ENCODE measurements at regions not wholly inside any gene's neighbourhood (a gene's known extent, or its start where the extent isn't known, plus 50 kb on each side); places are given as distances from the start of the nearest gene placed in this dataset.

DNA sequence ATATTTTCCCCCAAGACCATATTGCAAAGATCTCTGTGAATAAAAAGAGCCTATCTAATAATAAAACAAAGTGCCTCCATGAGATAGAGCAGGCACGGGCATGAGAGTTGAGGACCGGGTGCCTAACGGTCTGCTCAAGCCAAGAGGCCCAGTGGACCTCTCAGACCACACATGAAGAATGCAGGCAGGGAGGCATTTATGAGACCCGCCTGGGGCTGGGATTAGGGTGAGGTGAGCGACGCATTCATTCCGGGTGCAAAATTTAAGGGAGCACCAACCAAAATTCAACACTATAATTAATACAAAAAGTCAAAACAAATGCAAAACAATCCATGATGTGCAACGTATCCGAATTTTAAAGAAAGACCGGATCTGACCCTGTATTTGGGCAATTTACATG is 108.5 kb downstream of the MAF start:
- TF ChIP-seq, protein P1, sequence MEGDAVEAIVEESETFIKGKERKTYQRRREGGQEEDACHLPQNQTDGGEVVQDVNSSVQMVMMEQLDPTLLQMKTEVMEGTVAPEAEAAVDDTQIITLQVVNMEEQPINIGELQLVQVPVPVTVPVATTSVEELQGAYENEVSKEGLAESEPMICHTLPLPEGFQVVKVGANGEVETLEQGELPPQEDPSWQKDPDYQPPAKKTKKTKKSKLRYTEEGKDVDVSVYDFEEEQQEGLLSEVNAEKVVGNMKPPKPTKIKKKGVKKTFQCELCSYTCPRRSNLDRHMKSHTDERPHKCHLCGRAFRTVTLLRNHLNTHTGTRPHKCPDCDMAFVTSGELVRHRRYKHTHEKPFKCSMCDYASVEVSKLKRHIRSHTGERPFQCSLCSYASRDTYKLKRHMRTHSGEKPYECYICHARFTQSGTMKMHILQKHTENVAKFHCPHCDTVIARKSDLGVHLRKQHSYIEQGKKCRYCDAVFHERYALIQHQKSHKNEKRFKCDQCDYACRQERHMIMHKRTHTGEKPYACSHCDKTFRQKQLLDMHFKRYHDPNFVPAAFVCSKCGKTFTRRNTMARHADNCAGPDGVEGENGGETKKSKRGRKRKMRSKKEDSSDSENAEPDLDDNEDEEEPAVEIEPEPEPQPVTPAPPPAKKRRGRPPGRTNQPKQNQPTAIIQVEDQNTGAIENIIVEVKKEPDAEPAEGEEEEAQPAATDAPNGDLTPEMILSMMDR (IDR thresholded peaks at IDR 0.05; ENCODE audit: low read length), result no peak
- TF ChIP-seq EZH2 (IDR thresholded peaks at IDR 0.05; ENCODE audit: borderline replicate concordance, low read length), result no peak
